Right atrium auricular region (tissue), 2 donors: ENCODE measurements at regions not wholly inside any gene's neighbourhood (a gene's known extent, or its start where the extent isn't known, plus 50 kb on each side); places are given as distances from the start of the nearest gene placed in this dataset.

Source experiments
- DNase-seq: peaks from one replicate; pipeline ENCODE4 v3.0.0-alpha.2; 2019; ENCODE audit warnings: low spot score
- H3K27ac ChIP-seq, 2 donors: fragments of 200-600 bp; sonication (generic); 1 replicate in 1 of 2; 2 replicates in 1 of 2; pipeline ENCODE4 v1.5.1; 2016 to 2019
- H3K27me3 ChIP-seq, 2 donors: fragments of 200-600 bp; sonication (generic); one replicate each; pipeline versions ENCODE4 v1.5.1 to v1.6.0; 2017 to 2019
- H3K36me3 ChIP-seq: fragments of 200-600 bp; sonication (generic); one replicate; pipeline ENCODE4 v1.5.1; 2016
- H3K4me1 ChIP-seq, 2 donors: fragments of 200-600 bp; sonication (generic); one replicate each; pipeline versions ENCODE4 v1.5.1 to v1.6.0; 2017 to 2019
- H3K4me3 ChIP-seq, 2 donors: fragments of 200-600 bp; sonication (generic); 1 replicate in 1 of 2; 2 replicates in 1 of 2; pipeline ENCODE4 v1.5.1; 2017 to 2019; ENCODE audit warnings: mild to moderate bottlenecking in 1 of 2, moderate library complexity in 1 of 2
- H3K9me3 ChIP-seq, 2 donors: fragments of 200-600 bp; sonication (generic); one replicate each; pipeline ENCODE4 v1.5.1; 2019
- TF ChIP-seq, protein P1 (sequence below), 2 donors: fragments of 200-600 bp; sonication (generic); IDR thresholded peaks; one replicate each; pipeline ENCODE4 v1.5.1; 2019; ENCODE audit warnings: antibody characterized with exemption in 2 of 2

DNA sequence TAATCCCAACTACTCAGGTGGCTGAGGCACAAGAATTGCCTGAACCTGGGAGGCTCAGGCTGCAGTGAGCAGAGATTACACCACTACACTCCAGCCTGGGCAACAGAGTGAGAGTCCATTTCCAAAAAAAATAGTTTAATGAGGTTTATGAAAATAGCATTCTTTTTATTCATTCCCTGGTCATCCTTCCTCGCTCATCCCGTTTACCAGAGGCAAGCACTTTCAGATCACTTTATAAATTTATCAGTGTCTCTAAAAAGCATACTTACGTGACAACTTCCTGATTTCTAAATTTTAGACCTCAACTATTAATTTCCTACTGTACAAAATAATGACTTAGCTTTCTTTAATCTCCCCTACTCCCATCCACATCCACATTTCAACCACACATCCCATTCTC, 864.8 kb downstream of the EPHA4 start:
- H3K27ac ChIP-seq, result no peak overlapping the region
- DNase-seq, result no peak
- TF ChIP-seq, protein P1, sequence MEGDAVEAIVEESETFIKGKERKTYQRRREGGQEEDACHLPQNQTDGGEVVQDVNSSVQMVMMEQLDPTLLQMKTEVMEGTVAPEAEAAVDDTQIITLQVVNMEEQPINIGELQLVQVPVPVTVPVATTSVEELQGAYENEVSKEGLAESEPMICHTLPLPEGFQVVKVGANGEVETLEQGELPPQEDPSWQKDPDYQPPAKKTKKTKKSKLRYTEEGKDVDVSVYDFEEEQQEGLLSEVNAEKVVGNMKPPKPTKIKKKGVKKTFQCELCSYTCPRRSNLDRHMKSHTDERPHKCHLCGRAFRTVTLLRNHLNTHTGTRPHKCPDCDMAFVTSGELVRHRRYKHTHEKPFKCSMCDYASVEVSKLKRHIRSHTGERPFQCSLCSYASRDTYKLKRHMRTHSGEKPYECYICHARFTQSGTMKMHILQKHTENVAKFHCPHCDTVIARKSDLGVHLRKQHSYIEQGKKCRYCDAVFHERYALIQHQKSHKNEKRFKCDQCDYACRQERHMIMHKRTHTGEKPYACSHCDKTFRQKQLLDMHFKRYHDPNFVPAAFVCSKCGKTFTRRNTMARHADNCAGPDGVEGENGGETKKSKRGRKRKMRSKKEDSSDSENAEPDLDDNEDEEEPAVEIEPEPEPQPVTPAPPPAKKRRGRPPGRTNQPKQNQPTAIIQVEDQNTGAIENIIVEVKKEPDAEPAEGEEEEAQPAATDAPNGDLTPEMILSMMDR (IDR thresholded peaks at IDR 0.05), result no peak
- no peaks in the 10 kb centered on the region for H3K36me3 ChIP-seq
- no peaks in the 10 kb centered on the region for H3K4me1 ChIP-seq
- no peaks in the 10 kb centered on the region for H3K27me3 ChIP-seq
- no peaks in the 10 kb centered on the region for H3K9me3 ChIP-seq
- H3K4me3 ChIP-seq, result no peak overlapping the region

DNA sequence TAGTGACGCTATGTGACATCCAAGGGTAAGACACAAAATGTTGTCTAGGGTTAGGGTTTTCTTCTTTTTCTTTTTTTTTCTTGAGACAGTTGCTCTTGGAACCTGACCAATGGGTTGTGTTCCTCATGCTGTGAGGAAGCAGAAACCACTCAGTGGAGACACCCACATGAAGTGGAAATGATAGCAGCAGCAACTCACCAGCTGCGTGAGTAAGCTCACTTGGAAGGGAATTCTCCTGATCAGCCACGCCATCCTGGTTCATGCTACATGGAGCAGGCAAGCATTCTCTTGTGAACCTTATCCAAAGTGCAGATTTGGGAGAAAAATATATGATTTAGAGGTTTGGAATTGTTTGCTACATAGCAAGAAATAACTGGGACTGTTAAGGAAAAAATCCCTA, 863.7 kb downstream of the EPHA4 start:
- H3K4me3 ChIP-seq, result no peak overlapping the region
- TF ChIP-seq, protein P1 (IDR thresholded peaks at IDR 0.05), result no peak
- H3K27me3 ChIP-seq, result no peaks in the 10 kb centered on the region
- no peak for DNase-seq
- H3K36me3 ChIP-seq, result no peaks in the 10 kb centered on the region
- no peak overlapping the region for H3K27ac ChIP-seq
- no peaks in the 10 kb centered on the region for H3K9me3 ChIP-seq
- no peaks in the 10 kb centered on the region for H3K4me1 ChIP-seq

DNA sequence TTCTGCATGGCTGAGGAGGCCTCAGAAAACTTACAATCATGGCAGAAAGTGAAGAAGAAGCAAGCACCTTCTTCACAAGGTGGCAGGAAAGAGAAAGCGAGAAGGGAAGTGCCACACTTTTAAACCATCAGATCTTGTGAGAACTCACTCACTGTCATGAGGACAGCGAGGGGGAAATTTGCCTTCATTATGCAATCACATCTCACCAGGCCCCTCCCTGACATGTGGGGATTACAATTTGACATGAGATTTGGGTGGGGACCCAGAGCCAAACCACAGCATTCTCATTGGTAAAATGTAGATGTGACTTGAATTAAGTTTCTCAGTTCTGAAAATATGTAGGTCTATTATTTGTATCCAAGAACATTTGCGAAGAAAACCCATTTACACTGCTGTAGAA, 854.8 kb downstream of the EPHA4 start:
- DNase-seq, result no peak
- no peaks in the 10 kb centered on the region for H3K27me3 ChIP-seq
- no peak overlapping the region for H3K4me3 ChIP-seq
- H3K9me3 ChIP-seq, result no peaks in the 10 kb centered on the region
- no peaks in the 10 kb centered on the region for H3K4me1 ChIP-seq
- no peak overlapping the region for H3K27ac ChIP-seq
- TF ChIP-seq, protein P1 (IDR thresholded peaks at IDR 0.05), result no peak
- H3K36me3 ChIP-seq, result no peaks in the 10 kb centered on the region

DNA sequence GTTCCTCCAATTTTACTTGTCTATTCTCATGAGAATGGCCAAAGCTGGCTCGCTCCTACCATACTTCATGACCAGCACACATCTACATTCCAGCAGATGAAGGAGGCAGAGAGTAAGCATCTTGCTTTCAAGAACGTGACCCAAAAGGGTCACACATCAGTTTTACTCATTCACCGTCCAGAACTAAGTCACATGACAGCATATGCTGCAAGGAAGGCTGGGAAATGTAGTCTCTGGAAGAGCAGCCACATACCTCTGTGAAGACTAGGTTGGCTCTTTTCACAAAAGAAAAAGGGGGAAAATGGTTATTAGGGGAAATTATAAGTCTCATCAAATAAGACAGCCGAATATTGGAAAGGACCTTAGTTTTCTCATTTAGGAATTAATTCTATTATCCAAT, 835.3 kb downstream of the EPHA4 start:
- DNase-seq, result no peak
- H3K4me1 ChIP-seq, result no peaks in the 10 kb centered on the region
- no peaks in the 10 kb centered on the region for H3K27me3 ChIP-seq
- H3K9me3 ChIP-seq, result peaks cover 0 to 7% of the 10 kb centered on the region in 2 donors
- TF ChIP-seq, protein P1 (IDR thresholded peaks at IDR 0.05), result no peak
- no peak overlapping the region for H3K27ac ChIP-seq
- no peak overlapping the region for H3K4me3 ChIP-seq
- H3K36me3 ChIP-seq, result no peaks in the 10 kb centered on the region

DNA sequence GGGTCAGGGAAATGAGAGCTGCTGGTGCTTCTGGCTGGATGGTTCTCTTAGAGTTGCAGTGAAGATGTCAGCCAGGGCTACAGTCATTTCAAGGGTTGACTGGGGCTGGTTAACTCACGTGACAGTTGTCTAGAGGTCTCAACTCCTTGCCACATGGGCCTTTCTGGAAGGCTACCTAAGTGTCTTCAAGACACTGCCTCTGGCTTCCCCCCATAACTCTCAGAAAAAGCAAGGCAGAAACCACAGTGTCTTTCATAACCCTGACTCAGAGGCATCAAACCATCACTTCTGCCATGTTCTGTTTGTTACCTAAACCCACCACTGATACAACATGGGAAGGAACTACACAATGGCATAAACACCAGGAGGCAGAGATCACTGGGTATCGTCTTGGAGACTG, 828.9 kb downstream of the EPHA4 start:
- no peaks in the 10 kb centered on the region for H3K4me1 ChIP-seq
- H3K27ac ChIP-seq, result no peak overlapping the region
- peaks cover 0 to 4% of the 10 kb centered on the region in 2 donors for H3K9me3 ChIP-seq
- TF ChIP-seq, protein P1 (IDR thresholded peaks at IDR 0.05), result no peak
- no peaks in the 10 kb centered on the region for H3K27me3 ChIP-seq
- H3K4me3 ChIP-seq, result no peak overlapping the region
- DNase-seq, result no peak
- H3K36me3 ChIP-seq, result no peaks in the 10 kb centered on the region

DNA sequence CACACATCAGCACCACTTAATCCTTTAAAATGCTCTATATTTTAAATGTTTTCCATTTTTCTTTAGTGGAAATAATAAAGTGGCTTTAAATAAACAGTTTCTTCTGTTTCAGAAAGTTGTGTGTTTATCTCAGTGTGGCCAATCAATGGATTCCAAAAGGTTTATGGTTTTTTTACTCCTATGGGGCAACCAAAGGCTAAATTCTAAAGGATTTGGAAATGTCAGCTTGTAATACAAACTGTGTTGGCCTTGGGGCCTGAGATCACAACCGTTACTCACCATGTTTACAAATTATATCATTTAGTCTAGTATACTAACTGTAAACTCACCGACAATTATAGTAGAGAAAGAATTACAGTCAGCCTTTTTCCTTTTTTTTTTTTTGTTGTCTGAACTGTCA, 827.2 kb downstream of the EPHA4 start:
- Histone ChIP-seq H3K36me3 (no peaks in the 10 kb centered on the region), H3K4me3 (no peak overlapping the region), H3K4me1 (no peaks in the 10 kb centered on the region), H3K9me3 (no peaks in the 10 kb centered on the region), H3K27me3 (no peaks in the 10 kb centered on the region), H3K27ac (no peak overlapping the region)
- no peak for DNase-seq
- TF ChIP-seq, protein P1 (IDR thresholded peaks at IDR 0.05), result no peak
